B cell (primary cell): ENCODE measurements at regions not wholly inside any gene's neighbourhood (a gene's known extent, or its start where the extent isn't known, plus 50 kb on each side); places are given as distances from the start of the nearest gene placed in this dataset.

Experiments used
- ATAC-seq: fragments of 200-7000 bp; cut with Tn5 transposase; one replicate; pipeline ENCODE4 v1.10.0; 2021; ENCODE audit warnings: low read depth, mild to moderate bottlenecking, moderate number of reproducible peaks, moderate library complexity
- CTCF ChIA-PET: fragments of 350-600 bp; sonication (Branson Sonifier 250); formaldehyde crosslinking; loops from one replicate; lab custom pipeline; 2021; ENCODE audit warnings: antibody characterized with exemption, inconsistent platforms; lab: Charles Lee
- POLR2A ChIA-PET: fragments of 350-600 bp; sonication (Branson Sonifier 250); formaldehyde crosslinking; loops from one replicate; lab custom pipeline; 2021; ENCODE audit warnings: antibody characterized with exemption; lab: Charles Lee
- DNase-seq: peaks from one replicate; pipeline ENCODE4 v3.0.0; 2013
- H2AFZ ChIP-seq: 2 replicates; pipeline ENCODE4 v1.6.1; 2012; ENCODE audit warnings: mild to moderate bottlenecking, low read depth, low read length; ENCODE audit not compliant: insufficient read depth, poor library complexity, severe bottlenecking
- H3K27ac ChIP-seq, 2 donors: 1 replicate in 1 of 2; 2 replicates in 1 of 2; pipeline ENCODE4 v1.5.1; 2012 to 2013; ENCODE audit warnings: low read length in 2 of 2, mild to moderate bottlenecking in 2 of 2, moderate library complexity in 1 of 2
- H3K27me3 ChIP-seq, 4 experiments: fragments of 200-600 bp in 1 of 4; sonication (generic) in 1 of 4; replicated peaks in 1 of 4; 1 replicate in 2 of 4; 2 replicates in 2 of 4; pipeline versions ENCODE4 v1.6.1 to v1.7.0; 2013 to 2016; ENCODE audit warnings: low read length in 3 of 4, mild to moderate bottlenecking in 2 of 4, mixed read lengths in 1 of 4, moderate library complexity in 1 of 4; ENCODE audit not compliant: insufficient read depth in 4 of 4, control insufficient read depth in 3 of 4; ENCODE audit errors: control extremely low read depth in 1 of 4
- H3K36me3 ChIP-seq, 2 experiments: replicated peaks in 1 of 2; 1 replicate in 1 of 2; 2 replicates in 1 of 2; pipeline versions ENCODE4 v1.6.1 to v1.7.1; 2013; ENCODE audit warnings: low read length in 1 of 2; ENCODE audit not compliant: insufficient read depth in 2 of 2, control insufficient read depth in 1 of 2; ENCODE audit errors: control extremely low read depth in 1 of 2, extremely low read depth in 1 of 2
- H3K4me1 ChIP-seq, 2 donors: fragments of 200-600 bp in 1 of 2; sonication (generic) in 1 of 2; 1 replicate in 1 of 2; 2 replicates in 1 of 2; pipeline versions ENCODE4 v1.5.1 to v1.6.1; 2013 to 2017; ENCODE audit warnings: low read length in 2 of 2; ENCODE audit not compliant: control insufficient read depth in 2 of 2, insufficient read depth in 2 of 2
- H3K4me2 ChIP-seq: replicated peaks from 2 replicates; pipeline ENCODE3; 2012; ENCODE audit warnings: mild to moderate bottlenecking, low read depth, low read length; ENCODE audit not compliant: poor library complexity, severe bottlenecking
- H3K4me3 ChIP-seq, 5 experiments: fragments of 200-600 bp in 1 of 5; sonication (generic) in 1 of 5; 1 replicate in 3 of 5; 2 replicates in 2 of 5; pipeline versions ENCODE4 v1.5.1 to v1.7.0; 2011 to 2016; ENCODE audit warnings: low read length in 4 of 5, mild to moderate bottlenecking in 4 of 5, low read depth in 2 of 5, control low read depth in 1 of 5, moderate library complexity in 1 of 5; ENCODE audit not compliant: insufficient read depth in 1 of 5; ENCODE audit errors: control extremely low read depth in 1 of 5, extremely low read depth in 1 of 5
- H3K79me2 ChIP-seq: fragments of 200-600 bp; sonication (generic); one replicate; pipeline ENCODE4 v1.6.0; 2016; ENCODE audit warnings: low read length; ENCODE audit not compliant: control insufficient read depth, insufficient read depth
- H3K9ac ChIP-seq: fragments of 200-600 bp; sonication (generic); 2 replicates; pipeline ENCODE4 v1.6.1; 2017; ENCODE audit warnings: mild to moderate bottlenecking, low read length, moderate library complexity
- H3K9me3 ChIP-seq, 3 donors: one replicate each; pipeline versions ENCODE4 v1.6.1 to v1.7.1; 2013; ENCODE audit warnings: low read length in 2 of 3; ENCODE audit not compliant: control insufficient read depth in 2 of 3, insufficient read depth in 1 of 3; ENCODE audit errors: control extremely low read depth in 1 of 3
- H4K20me1 ChIP-seq: 2 replicates; pipeline ENCODE4 v1.6.0; 2012; ENCODE audit warnings: mild to moderate bottlenecking, low read length; ENCODE audit not compliant: insufficient read depth, control insufficient read depth, poor library complexity, severe bottlenecking
- H3K27ac Mint-ChIP-seq: one replicate; pipeline ENCODE4 v1.8.0; 2021; ENCODE audit warnings: mixed read lengths
- H3K27me3 Mint-ChIP-seq: one replicate; pipeline ENCODE4 v1.8.0; 2021; ENCODE audit warnings: mixed read lengths
- H3K4me1 Mint-ChIP-seq: one replicate; pipeline ENCODE4 v1.8.0; 2021; ENCODE audit warnings: mixed read lengths
- H3K4me3 Mint-ChIP-seq: one replicate; pipeline ENCODE4 v1.8.0; 2021; ENCODE audit warnings: mixed read lengths
- H3K9me3 Mint-ChIP-seq: one replicate; pipeline ENCODE4 v1.8.0; 2022; ENCODE audit warnings: mixed read lengths; ENCODE audit not compliant: insufficient read depth
- EZH2 ChIP-seq: IDR thresholded peaks from 2 replicates; pipeline ENCODE4 v1.6.1; 2012; ENCODE audit warnings: borderline replicate concordance, low read depth, mild to moderate bottlenecking, moderate library complexity, low read length; ENCODE audit not compliant: insufficient read depth, poor library complexity, severe bottlenecking
- WGBS: methylation state at CpG from one replicate; pipeline ENCODE4 v1.1.5; 2013; ENCODE audit warnings: missing lambda C conversion rate; ENCODE audit not compliant: insufficient coverage; 5-methylcytosine and 5-hydroxymethylcytosine counted together
- intact Hi-C: fragments of 100-400 bp; cut with micrococcal nuclease; formaldehyde crosslinking; loops from one replicate; pipeline ENCODE4 v1.10.0; 2022
- TF ChIP-seq, protein P1 (sequence below): fragments of 200-600 bp; IDR thresholded peaks from one replicate; pipeline ENCODE4 v1.8.0; 2022; ENCODE audit warnings: antibody characterized with exemption, mild to moderate bottlenecking

DNA sequence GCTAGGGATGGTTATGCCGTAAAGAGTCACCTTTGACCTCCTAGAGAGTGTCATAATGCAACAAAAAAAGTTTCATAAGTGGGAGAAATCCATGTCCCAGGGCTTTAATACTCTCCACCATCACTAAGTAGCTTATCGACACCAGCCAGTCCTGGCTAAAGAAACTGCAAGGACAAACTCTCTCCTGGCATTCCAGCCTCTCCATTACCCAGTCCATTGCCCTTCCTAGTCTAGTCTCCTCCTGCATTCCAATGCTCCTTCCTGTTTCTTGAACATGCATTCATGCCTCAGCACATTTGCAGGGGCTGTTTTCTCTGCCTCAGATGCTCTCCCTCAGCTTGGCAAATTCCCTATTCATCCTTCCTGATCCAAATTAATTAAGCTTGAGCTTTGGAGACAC is 364.1 kb downstream of the BRINP1 start:
- peaks cover 2% of the 10 kb centered on the region for H3K9me3 Mint-ChIP-seq
- no peaks in the 10 kb centered on the region for H3K27me3 ChIP-seq
- H3K4me3 ChIP-seq: no peak overlapping the region
- no peak overlapping the region for H3K9ac ChIP-seq
- no peak overlapping the region for H3K4me2 ChIP-seq
- TF ChIP-seq, protein P1, sequence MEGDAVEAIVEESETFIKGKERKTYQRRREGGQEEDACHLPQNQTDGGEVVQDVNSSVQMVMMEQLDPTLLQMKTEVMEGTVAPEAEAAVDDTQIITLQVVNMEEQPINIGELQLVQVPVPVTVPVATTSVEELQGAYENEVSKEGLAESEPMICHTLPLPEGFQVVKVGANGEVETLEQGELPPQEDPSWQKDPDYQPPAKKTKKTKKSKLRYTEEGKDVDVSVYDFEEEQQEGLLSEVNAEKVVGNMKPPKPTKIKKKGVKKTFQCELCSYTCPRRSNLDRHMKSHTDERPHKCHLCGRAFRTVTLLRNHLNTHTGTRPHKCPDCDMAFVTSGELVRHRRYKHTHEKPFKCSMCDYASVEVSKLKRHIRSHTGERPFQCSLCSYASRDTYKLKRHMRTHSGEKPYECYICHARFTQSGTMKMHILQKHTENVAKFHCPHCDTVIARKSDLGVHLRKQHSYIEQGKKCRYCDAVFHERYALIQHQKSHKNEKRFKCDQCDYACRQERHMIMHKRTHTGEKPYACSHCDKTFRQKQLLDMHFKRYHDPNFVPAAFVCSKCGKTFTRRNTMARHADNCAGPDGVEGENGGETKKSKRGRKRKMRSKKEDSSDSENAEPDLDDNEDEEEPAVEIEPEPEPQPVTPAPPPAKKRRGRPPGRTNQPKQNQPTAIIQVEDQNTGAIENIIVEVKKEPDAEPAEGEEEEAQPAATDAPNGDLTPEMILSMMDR: no peak
- no peak for TF ChIP-seq EZH2
- no peaks in the 10 kb centered on the region for H3K27me3 Mint-ChIP-seq
- no peaks in the 10 kb centered on the region for H3K36me3 ChIP-seq
- CTCF ChIA-PET: no interaction called here
- H3K4me3 Mint-ChIP-seq: no peak overlapping the region
- H3K4me1 ChIP-seq: no peaks in the 10 kb centered on the region
- no peak overlapping the region for H3K27ac ChIP-seq
- H3K79me2 ChIP-seq: no peaks in the 10 kb centered on the region
- 100% methylated on average over 1 of the region's 2 CpGs for WGBS
- intact Hi-C loops: no loop called here
- POLR2A ChIA-PET: no interaction called here
- no peak for ATAC-seq
- no peaks in the 10 kb centered on the region for H4K20me1 ChIP-seq
- H3K27ac Mint-ChIP-seq: no peak overlapping the region
- no peaks in the 10 kb centered on the region for H3K4me1 Mint-ChIP-seq
- no peaks in the 10 kb centered on the region for H3K9me3 ChIP-seq
- no peak overlapping the region for H2AFZ ChIP-seq
- no peak for DNase-seq

DNA sequence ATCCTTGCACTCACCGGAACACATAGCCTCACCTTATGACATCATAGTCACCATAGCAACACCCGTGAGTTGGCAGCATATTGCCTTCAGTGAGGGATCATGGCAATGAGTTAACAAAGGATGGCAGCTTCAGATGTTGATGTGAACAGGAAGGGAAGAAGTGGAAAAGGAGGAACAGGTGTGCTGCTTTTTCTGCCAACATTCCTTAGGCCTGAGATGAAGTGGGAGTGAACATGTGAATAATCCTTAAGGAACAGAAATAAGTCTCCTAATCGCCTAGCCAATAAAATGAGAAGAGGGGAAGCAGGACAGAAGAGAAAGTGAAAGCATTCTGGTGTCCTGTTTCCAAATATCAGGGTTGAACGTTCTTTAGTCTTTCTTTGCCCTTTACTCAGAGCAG is 360.0 kb downstream of the BRINP1 start:
- H3K36me3 ChIP-seq: no peaks in the 10 kb centered on the region
- H3K4me1 ChIP-seq: no peaks in the 10 kb centered on the region
- H3K4me3 ChIP-seq: no peak overlapping the region
- no peak overlapping the region for H3K4me2 ChIP-seq
- ChIA-PET POLR2A (no interaction called here), CTCF (no interaction called here)
- 80% methylated on average over 1 of the region's 4 CpGs for WGBS
- no peak for ATAC-seq
- H4K20me1 ChIP-seq: no peaks in the 10 kb centered on the region
- no peak overlapping the region for H3K9ac ChIP-seq
- TF ChIP-seq EZH2: no peak
- TF ChIP-seq, protein P1: no peak
- no peak for DNase-seq
- intact Hi-C loops: no loop called here
- peaks cover 2% of the 10 kb centered on the region for H3K9me3 Mint-ChIP-seq
- H3K9me3 ChIP-seq: no peaks in the 10 kb centered on the region
- no peaks in the 10 kb centered on the region for H3K27me3 Mint-ChIP-seq
- H3K79me2 ChIP-seq: no peaks in the 10 kb centered on the region
- no peak overlapping the region for H3K27ac Mint-ChIP-seq
- no peak overlapping the region for H3K4me3 Mint-ChIP-seq
- H2AFZ ChIP-seq: no peak overlapping the region
- H3K27me3 ChIP-seq: no peaks in the 10 kb centered on the region
- H3K27ac ChIP-seq: no peak overlapping the region
- H3K4me1 Mint-ChIP-seq: no peaks in the 10 kb centered on the region
